ENCODE measurements at regions not wholly inside any gene's neighbourhood (a gene's known extent, or its start where the extent isn't known, plus 50 kb on each side); places are given as distances from the start of the nearest gene placed in this dataset.

DNA sequence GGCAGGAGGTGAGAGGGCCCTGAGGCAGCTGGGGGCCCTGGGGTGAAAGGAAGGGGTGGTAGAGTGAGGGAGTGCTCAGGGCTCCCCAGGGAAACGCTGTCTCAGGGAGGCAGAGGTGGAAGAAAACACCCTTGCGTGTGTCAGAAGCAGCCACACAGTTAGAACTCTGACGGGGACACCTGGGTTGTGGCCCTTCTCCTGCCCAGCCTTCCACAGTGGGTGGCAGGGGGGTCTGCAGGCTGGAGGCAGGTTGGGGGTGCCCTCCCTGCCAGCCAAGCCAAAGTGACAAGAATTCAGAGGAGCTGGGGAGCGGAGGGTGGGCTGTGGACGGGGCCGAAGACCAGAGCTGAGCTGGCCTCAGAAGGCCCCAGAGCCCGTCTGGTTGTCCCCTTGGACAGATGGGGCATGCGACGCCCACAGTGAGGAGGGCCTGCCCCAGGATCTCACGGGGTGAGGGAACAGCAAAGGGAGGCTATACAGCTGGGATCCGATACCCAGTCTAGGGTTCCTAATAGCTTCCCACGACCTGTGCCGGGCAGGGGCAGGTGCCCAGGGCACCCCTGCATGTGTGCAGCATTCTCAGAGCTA lies 105.2 kb upstream of the ADRA2C start:
- H3K4me1 ChIP-seq (ENCODE audit: insufficient read depth): no peaks in the 10 kb centered on the region

DNA sequence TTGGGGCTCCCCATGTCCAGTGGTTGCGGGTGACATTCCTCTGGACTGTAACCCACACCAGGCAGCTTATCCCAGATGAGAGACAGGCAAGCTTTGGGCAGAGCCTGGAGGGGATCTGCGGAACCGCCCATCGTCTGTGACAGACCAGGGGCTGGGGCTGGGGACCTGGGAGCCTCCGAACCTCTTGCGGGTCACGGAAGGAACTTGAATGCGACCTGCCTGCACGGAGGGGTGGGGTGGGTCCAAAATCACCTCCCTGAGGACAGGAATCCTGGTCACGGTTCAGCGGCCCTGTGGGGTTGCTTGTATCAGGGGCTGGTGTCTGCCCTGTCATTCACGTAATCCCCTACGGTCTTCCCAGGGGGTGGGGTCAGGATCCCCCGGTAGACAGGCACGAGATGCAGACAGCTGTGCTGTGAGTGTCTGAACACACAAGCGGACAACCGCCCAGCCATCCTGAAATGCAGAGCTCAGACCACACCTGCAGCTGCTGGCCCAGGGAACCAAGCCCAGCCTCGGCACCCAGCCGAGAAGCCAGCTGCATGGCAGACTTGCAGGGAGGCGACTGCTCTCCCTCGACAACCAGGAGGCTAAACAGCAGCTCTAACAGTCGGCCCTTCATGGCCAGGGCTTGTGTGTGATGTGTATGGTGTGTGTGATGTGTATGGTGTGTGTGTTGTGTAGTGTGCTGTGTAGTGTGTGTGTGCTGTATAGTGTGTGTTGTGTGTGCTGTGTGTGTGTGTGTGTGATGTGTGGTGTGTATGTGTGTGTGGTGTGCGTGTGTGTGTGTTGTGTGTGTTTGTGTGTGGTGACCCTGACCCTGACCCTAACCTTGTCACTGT lies 105.9 kb upstream of the ADRA2C start:
- no peak for DNase-seq (ENCODE audit: extremely low spot score)
- no peak overlapping the region for H3K27ac ChIP-seq (ENCODE audit: low read depth)
- H3K4me1 ChIP-seq (ENCODE audit: insufficient read depth): no peaks in the 10 kb centered on the region
- H3K36me3 ChIP-seq (ENCODE audit: insufficient read depth): no peaks in the 10 kb centered on the region
- H3K4me3 ChIP-seq (ENCODE audit: low read depth, low read length): no peak overlapping the region
- WGBS: 39% methylated on average over 23 of the region's 23 CpGs

More for the DNA sequence above, 105.2 kb upstream of the ADRA2C start:
- WGBS: 89% methylated on average over 13 of the region's 13 CpGs
- no peak overlapping the region for H3K27ac ChIP-seq (ENCODE audit: low read depth)
- H3K36me3 ChIP-seq (ENCODE audit: insufficient read depth): no peaks in the 10 kb centered on the region
- DNase-seq (ENCODE audit: extremely low spot score): no peak
- no peak overlapping the region for H3K4me3 ChIP-seq (ENCODE audit: low read depth, low read length)

DNA sequence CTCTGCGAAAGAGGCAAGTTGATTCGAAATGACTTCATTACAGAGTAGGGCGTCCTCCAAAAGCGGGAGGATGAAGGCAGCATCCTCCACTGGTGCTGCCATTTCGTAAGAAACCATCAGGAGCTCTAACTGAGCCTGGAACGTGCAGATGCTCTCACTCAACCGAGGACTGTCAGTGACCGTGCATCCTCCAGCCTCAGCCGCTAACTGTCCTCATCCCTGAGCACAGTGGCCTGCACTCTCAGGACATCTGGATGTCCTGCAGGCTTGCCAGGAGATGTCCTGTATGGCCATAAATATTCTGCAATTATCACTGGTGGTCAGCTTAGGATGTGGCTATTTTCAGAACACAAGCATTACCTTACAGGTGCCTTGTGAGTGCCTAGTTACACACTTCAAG lies 107.1 kb upstream of the ADRA2C start:
- Histone ChIP-seq H3K27ac (ENCODE audit: low read depth) (no peak overlapping the region), H3K4me1 (ENCODE audit: insufficient read depth) (no peaks in the 10 kb centered on the region), H3K36me3 (ENCODE audit: insufficient read depth) (no peaks in the 10 kb centered on the region), H3K4me3 (ENCODE audit: low read depth, low read length) (no peak overlapping the region)
- WGBS: 66% methylated on average over 9 of the region's 9 CpGs
- no peak for DNase-seq (ENCODE audit: extremely low spot score)

DNA sequence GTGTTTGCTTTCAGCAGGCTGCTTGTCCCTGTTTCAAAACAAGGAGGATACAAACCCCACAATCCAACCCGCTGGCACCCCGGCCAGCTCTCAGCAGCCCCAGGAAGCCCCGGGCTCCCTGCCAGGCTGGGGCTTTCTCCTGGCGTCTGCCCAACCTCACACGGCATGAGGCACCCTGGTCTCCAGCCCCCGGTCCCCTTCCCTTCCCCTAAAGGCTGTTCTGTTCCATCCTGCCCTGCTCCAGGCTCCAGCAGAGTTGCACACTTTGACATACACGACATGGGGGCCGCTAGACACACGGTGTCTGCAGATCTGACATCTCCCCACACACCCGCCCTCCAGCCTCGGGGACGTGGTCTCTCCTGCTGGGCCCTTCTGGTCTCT lies 107.7 kb upstream of the ADRA2C start:
- no peak overlapping the region for H3K4me3 ChIP-seq (ENCODE audit: low read depth, low read length)
- 51% methylated on average over 12 of the region's 12 CpGs for WGBS
- H3K27ac ChIP-seq (ENCODE audit: low read depth): no peak overlapping the region
- H3K4me1 ChIP-seq (ENCODE audit: insufficient read depth): no peaks in the 10 kb centered on the region
- DNase-seq (ENCODE audit: extremely low spot score): no peak
- H3K36me3 ChIP-seq (ENCODE audit: insufficient read depth): no peaks in the 10 kb centered on the region

DNA sequence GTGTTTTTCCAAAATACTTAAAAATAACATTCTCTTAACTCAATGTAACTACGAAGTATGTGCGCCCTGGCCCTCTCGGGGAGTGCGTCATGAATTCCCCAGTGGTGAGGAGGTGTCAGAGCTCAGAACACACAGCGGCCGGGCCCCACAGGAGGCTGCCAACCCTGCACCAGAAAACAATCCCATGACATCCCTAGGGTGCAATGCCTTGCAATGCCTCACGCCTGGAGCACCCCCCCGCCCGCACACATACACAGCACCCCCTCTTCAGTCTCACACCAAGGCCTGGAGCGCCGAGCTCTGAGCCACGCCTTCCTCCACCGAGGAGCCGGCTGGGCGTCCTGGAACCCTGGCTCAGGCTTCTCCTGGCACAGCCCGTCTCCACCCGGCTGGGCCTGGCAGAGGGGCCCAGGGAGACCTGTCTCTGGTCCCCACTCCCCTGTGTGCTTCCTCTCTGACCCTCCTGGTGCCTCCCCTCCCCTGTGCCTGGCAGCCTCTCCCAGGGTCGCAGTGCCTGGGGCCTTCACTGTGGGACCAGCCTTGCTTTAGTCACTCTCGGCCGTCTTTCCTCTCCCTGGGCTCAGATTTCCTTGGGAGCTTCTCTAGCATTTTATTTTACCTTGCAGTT lies 108.2 kb upstream of the ADRA2C start:
- Histone ChIP-seq H3K4me1 (ENCODE audit: insufficient read depth) (no peaks in the 10 kb centered on the region), H3K36me3 (ENCODE audit: insufficient read depth) (no peaks in the 10 kb centered on the region), H3K27ac (ENCODE audit: low read depth) (no peak overlapping the region), H3K4me3 (ENCODE audit: low read depth, low read length) (no peak overlapping the region)
- WGBS: 44% methylated on average over 20 of the region's 20 CpGs
- no peak for DNase-seq (ENCODE audit: extremely low spot score)

DNA sequence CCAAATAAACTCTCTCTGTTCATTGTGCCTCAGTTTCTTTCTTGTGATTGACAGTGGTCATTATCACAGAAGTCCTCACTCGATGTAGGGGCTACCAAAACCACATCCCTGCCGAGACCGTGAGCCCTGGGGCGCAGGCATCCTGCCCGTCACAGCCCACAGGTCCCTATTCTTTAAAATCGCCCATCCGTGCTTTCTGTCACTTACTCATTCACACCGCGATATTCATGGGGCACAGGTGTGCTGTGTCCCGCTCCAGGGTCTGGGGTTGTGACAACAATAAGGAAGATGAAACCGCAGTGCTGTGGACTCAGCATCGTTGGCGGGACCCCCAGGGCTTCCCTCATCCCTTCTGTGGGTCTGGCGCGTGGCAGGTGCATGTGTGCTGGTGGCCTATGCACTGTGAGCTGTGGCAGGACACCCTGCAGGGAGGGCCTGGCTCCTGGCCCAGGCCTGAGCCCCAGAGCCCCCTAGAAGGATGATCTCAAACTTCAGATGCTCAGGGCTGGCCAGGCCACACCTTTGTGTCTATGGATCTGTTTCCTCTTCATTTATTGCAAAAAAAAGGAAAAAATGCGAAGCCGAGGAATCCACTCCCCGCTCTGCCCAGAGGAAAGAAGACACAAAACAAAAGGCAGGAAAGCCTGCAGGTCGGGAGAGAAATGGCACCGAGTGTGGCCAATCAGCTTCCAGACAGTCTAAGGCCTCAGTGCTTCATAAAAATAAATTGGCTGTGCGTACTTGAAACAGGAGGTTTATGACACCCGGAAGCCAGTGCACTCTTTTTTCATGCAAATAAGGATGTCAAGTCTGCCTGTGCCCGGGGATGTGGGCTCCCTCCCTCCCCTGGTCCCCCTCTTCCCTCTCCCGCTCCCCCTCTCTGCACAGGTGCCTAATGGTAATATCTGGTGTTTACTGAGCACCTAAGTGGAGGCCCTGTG lies 109.5 kb upstream of the ADRA2C start:
- Histone ChIP-seq H3K27ac (ENCODE audit: low read depth) (no peak overlapping the region), H3K4me3 (ENCODE audit: low read depth, low read length) (no peak overlapping the region), H3K36me3 (ENCODE audit: insufficient read depth) (no peaks in the 10 kb centered on the region), H3K4me1 (ENCODE audit: insufficient read depth) (no peaks in the 10 kb centered on the region)
- no peak for DNase-seq (ENCODE audit: extremely low spot score)
- 77% methylated on average over 24 of the region's 24 CpGs for WGBS

DNA sequence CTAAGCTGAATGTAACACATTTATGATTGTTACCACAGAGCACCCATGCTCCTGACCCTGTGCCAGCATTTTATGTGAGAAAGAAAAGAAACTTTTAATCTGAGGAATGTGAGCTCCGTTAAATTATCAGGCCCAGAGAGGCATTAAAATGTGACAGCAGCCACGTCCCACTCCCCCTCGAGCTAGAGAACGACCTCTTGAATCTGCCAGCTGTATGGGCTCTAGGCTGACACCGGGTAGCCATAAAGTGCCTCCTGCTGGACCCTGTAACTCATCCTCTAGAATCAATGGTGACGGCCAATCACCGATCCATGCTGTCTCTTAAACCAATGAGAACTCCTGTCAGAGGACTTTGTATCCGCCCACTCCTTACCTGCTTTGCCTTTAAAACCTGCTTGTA lies 110.2 kb upstream of the ADRA2C start:
- Histone ChIP-seq H3K4me3 (ENCODE audit: low read depth, low read length) (no peak overlapping the region), H3K4me1 (ENCODE audit: insufficient read depth) (no peaks in the 10 kb centered on the region), H3K36me3 (ENCODE audit: insufficient read depth) (no peaks in the 10 kb centered on the region), H3K27ac (ENCODE audit: low read depth) (no peak overlapping the region)
- no peak for DNase-seq (ENCODE audit: extremely low spot score)
- WGBS: 39% methylated on average over 8 of the region's 8 CpGs

DNA sequence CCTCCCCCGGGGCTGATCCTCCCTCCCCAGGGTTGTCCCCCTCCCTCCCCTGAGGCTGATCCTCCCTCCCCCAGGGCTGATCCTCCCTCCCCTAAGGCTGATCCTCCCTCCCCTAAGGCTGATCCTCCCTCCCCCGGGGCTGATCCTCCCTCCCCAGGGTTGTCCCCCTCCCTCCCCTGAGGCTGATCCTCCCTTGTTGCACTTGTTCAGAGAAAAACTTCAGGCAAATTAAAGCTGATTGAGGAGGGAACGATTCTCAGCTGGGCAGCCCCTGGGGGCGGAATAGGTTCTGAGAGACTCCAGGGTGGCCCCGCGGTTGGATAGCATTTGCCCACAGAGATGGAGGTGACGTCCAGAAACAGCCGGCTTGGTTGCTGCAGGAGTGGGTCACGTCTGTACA lies 110.7 kb upstream of the ADRA2C start:
- no peaks in the 10 kb centered on the region for H3K36me3 ChIP-seq (ENCODE audit: insufficient read depth)
- no peak for DNase-seq (ENCODE audit: extremely low spot score)
- H3K27ac ChIP-seq (ENCODE audit: low read depth): no peak overlapping the region
- no peaks in the 10 kb centered on the region for H3K4me1 ChIP-seq (ENCODE audit: insufficient read depth)
- H3K4me3 ChIP-seq (ENCODE audit: low read depth, low read length): no peak overlapping the region
- WGBS: 35% methylated on average over 9 of the region's 9 CpGs

DNA sequence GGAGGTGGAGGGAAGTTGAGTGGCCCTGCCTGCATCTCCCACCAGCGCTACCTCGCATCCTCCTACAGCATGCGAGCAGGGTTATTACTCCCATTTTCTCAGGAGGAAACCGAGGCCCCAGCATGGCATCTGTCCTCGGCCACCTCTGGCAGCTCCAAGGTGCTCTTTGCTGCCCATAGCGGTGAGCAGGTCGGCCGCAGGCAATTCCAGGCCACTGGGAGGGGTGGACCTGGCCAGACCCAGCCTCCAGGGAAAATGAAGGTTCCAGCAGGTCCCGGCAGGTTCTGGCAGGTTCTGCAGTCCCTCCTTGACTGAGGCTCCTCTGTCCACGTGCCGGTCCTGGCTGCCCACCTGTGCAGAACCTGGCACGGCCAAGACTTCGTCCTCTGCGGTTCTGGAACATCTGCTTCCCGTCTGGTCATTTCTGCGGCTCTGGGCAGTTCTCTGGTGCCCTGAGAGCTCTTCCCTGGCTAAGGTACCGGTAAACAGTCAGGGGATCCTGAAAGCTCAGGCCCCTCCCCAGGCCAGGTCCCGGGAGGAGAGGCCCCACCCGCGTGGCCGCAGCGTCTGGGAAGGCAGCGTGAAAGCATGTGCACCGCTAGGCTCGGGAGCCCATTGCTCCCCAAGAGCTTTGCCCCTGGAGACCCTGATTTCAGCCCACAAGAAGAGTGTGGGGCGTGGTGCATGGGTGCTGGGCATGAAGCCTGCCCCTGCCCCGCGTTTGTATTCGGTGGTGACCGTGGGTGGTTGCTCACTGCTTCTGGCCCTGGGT lies 112.0 kb upstream of the ADRA2C start:
- H3K4me1 ChIP-seq (ENCODE audit: insufficient read depth): no peaks in the 10 kb centered on the region
- DNase-seq (ENCODE audit: extremely low spot score): no peak
- H3K4me3 ChIP-seq (ENCODE audit: low read depth, low read length): no peak overlapping the region
- no peaks in the 10 kb centered on the region for H3K36me3 ChIP-seq (ENCODE audit: insufficient read depth)
- H3K27ac ChIP-seq (ENCODE audit: low read depth): no peak overlapping the region
- 84% methylated on average over 30 of the region's 30 CpGs for WGBS

DNA sequence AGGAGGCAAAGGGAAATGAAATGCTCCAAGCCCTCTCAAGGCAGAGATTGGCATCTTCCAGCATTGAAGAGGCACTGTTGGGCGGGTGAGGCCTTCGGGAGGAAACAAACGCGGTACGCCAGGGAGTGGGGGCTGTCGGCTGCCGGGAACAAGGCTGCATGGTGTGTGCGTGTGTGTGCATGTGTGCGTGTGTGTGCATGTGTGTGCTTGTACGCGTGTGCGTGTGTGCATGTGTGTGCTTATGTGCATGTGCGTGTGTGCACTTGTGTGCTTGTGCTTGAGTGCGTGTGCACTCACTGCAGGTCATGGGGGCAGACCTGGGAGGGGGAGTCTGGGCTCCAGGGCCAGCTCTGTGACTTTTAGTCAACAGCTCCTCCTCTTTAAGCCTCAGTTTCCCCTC lies 113.6 kb upstream of the ADRA2C start:
- Histone ChIP-seq H3K4me3 (ENCODE audit: low read depth, low read length) (no peak overlapping the region), H3K4me1 (ENCODE audit: insufficient read depth) (no peaks in the 10 kb centered on the region), H3K36me3 (ENCODE audit: insufficient read depth) (no peaks in the 10 kb centered on the region), H3K27ac (ENCODE audit: low read depth) (no peak overlapping the region)
- DNase-seq (ENCODE audit: extremely low spot score): no peak
- 86% methylated on average over 14 of the region's 14 CpGs for WGBS

DNA sequence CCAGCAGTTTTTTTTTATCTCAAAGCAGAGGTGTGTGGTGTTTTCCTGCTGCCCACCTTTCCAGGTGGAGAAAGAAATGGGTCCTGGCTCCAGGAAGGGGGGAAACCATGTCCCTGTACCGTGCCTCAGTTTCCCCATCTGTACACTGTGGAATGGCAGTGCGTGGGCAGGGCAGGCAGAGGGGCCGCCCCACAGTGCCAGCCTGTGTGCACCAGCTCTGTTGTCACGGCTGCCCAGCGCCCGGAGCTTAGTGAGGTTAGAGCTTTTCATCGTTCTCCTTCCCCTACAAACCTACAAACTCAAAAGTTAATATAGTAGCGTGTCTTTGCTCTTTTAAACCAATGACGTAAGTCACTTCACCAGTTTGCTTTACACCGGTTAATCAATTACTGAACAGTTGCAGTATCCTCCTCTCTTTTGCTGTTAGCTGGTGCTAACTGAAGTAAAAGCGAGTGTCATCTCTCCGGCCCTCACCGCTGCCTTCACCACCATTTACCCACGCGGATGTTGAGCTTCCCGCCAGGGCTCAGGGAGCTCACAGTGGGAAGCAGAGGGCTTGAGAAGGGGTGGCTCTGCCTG lies 114.8 kb upstream of the ADRA2C start:
- no peak for DNase-seq (ENCODE audit: extremely low spot score)
- 83% methylated on average over 16 of the region's 16 CpGs for WGBS

DNA sequence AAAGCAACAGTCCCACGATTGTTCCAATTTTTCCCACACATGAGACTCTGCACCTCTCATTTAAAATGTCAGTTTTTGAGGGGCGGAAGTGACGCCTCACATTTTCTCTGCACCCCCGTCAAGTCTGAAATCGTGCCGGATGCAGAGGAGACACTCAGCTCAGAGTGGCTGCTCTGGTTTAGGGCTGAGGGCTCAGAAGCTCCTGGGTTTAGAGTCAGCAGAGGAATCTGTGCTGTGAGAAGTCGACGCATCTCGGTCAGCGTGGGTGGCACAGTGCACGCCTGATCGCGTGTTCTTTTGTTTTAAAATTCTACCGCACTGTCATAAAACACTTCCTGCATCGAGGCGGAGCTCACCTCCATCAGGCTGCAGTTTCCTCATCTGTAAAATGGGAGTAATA lies 116.7 kb upstream of the ADRA2C start:
- no peak for DNase-seq (ENCODE audit: extremely low spot score)
- Histone ChIP-seq H3K27ac (ENCODE audit: low read depth) (no peak overlapping the region), H3K4me3 (ENCODE audit: low read depth, low read length) (no peak overlapping the region), H3K4me1 (ENCODE audit: insufficient read depth) (no peaks in the 10 kb centered on the region), H3K36me3 (ENCODE audit: insufficient read depth) (no peaks in the 10 kb centered on the region)
- WGBS: 85% methylated on average over 16 of the region's 16 CpGs

More for the DNA sequence above, 114.8 kb upstream of the ADRA2C start:
- Histone ChIP-seq H3K36me3 (ENCODE audit: insufficient read depth) (no peaks in the 10 kb centered on the region), H3K27ac (ENCODE audit: low read depth) (no peak overlapping the region), H3K4me1 (ENCODE audit: insufficient read depth) (no peaks in the 10 kb centered on the region), H3K4me3 (ENCODE audit: low read depth, low read length) (no peak overlapping the region)

All from urinary bladder (tissue), 3 donors.